GM23338 (cell line): ENCODE measurements at regions not wholly inside any gene's neighbourhood (a gene's known extent, or its start where the extent isn't known, plus 50 kb on each side); places are given as distances from the start of the nearest gene placed in this dataset.

ENCODE experiments used
- ATAC-seq: fragments of 200-7000 bp; cut with Tn5 transposase; 3 replicates; pipeline ENCODE4 v1.9.1; 2020
- DNase-seq: peaks from one replicate; pipeline ENCODE4 v3.0.0-alpha.2; 2015; ENCODE audit warnings: low spot score
- H2AFZ ChIP-seq: fragments of 200-600 bp; sonication (generic); 2 replicates; pipeline ENCODE4 v1.8.0; 2016; ENCODE audit warnings: antibody characterized with exemption, mild to moderate bottlenecking, moderate library complexity
- H3F3A ChIP-seq: fragments of 200-600 bp; sonication (generic); replicated peaks from 2 replicates; pipeline ENCODE4 v1.8.0; 2017; ENCODE audit warnings: antibody characterized with exemption, mixed run types, low read depth
- H3K27ac ChIP-seq: fragments of 200-600 bp; sonication (generic); 2 replicates; pipeline ENCODE4 v1.6.1; 2016; ENCODE audit warnings: low read depth
- H3K27me3 ChIP-seq: fragments of 200-600 bp; sonication (generic); 2 replicates; pipeline ENCODE4 v1.8.0; 2016; ENCODE audit warnings: mild to moderate bottlenecking, mixed run types, moderate library complexity; ENCODE audit not compliant: insufficient read depth
- H3K36me3 ChIP-seq: fragments of 200-600 bp; sonication (generic); 2 replicates; pipeline ENCODE4 v1.8.0; 2016; ENCODE audit warnings: mild to moderate bottlenecking; ENCODE audit not compliant: insufficient read depth
- H3K4me1 ChIP-seq: fragments of 200-600 bp; sonication (generic); 2 replicates; pipeline ENCODE4 v1.8.0; 2016; ENCODE audit warnings: mild to moderate bottlenecking, moderate library complexity; ENCODE audit not compliant: insufficient read depth
- H3K4me2 ChIP-seq: fragments of 200-600 bp; sonication (generic); 2 replicates; pipeline ENCODE4 v1.7.1; 2017; ENCODE audit warnings: mixed run types
- H3K4me3 ChIP-seq: fragments of 200-600 bp; sonication (generic); 2 replicates; pipeline ENCODE4 v1.6.1; 2016; ENCODE audit warnings: mixed run types
- H3K79me2 ChIP-seq: fragments of 200-600 bp; sonication (generic); replicated peaks from 2 replicates; pipeline ENCODE4 v1.8.0; 2017; ENCODE audit warnings: mild to moderate bottlenecking; ENCODE audit not compliant: insufficient read depth
- H3K9me2 ChIP-seq: fragments of 200-600 bp; sonication (generic); 2 replicates; pipeline ENCODE4 v1.8.0; 2017; ENCODE audit not compliant: insufficient read depth
- H4K20me1 ChIP-seq: fragments of 200-600 bp; sonication (generic); replicated peaks from 2 replicates; pipeline ENCODE4 v1.8.0; 2017; ENCODE audit warnings: mild to moderate bottlenecking; ENCODE audit not compliant: insufficient read depth
- H3K27ac Mint-ChIP-seq: 2 replicates; pipeline ENCODE4 v1.8.0; 2020; ENCODE audit warnings: inconsistent platforms, mild to moderate bottlenecking, moderate library complexity, mixed read lengths
- H3K27me3 Mint-ChIP-seq: 3 replicates; pipeline ENCODE4 v1.8.0; 2022; ENCODE audit warnings: low read depth, mild to moderate bottlenecking, moderate library complexity, mixed read lengths, inconsistent platforms; ENCODE audit not compliant: insufficient read depth, poor library complexity
- H3K36me3 Mint-ChIP-seq: 3 replicates; pipeline ENCODE4 v1.8.0; 2021; ENCODE audit warnings: low read depth, mild to moderate bottlenecking, inconsistent platforms, moderate library complexity, mixed read lengths
- H3K4me1 Mint-ChIP-seq: 3 replicates; pipeline ENCODE4 v1.8.0; 2020; ENCODE audit warnings: mild to moderate bottlenecking, inconsistent platforms, mixed read lengths
- H3K4me3 Mint-ChIP-seq: 3 replicates; pipeline ENCODE4 v1.8.0; 2021; ENCODE audit warnings: moderate library complexity, mild to moderate bottlenecking, inconsistent platforms, mixed read lengths
- H3K9me3 Mint-ChIP-seq: 3 replicates; pipeline ENCODE4 v1.8.0; 2020; ENCODE audit warnings: moderate library complexity, mild to moderate bottlenecking, inconsistent platforms, mixed read lengths
- CREB1 ChIP-seq: fragments of 250-450 bp; sonication (Bioruptor Pico); IDR thresholded peaks from 2 replicates; pipeline ENCODE4 v1.5.0; 2020; ENCODE audit warnings: low read depth, mild to moderate bottlenecking, moderate library complexity
- EZH2 ChIP-seq: fragments of 200-600 bp; sonication (generic); IDR thresholded peaks from one replicate; pipeline ENCODE4 v1.8.0; 2017; ENCODE audit warnings: antibody characterized with exemption, mild to moderate bottlenecking, low read depth; ENCODE audit not compliant: unreplicated experiment
- JUNB ChIP-seq: IDR thresholded peaks from one replicate; pipeline ENCODE4 v1.6.1; 2016; ENCODE audit warnings: antibody characterized with exemption; ENCODE audit not compliant: unreplicated experiment
- NANOG ChIP-seq: IDR thresholded peaks from 2 replicates; pipeline ENCODE4 v1.6.1; 2016; ENCODE audit warnings: antibody characterized with exemption, borderline replicate concordance
- STAT1 ChIP-seq: IDR thresholded peaks from one replicate; pipeline ENCODE4 v1.6.1; 2016; ENCODE audit warnings: antibody characterized with exemption; ENCODE audit not compliant: unreplicated experiment
- ZNF114 ChIP-seq: fragments of 250-450 bp; sonication (Bioruptor Pico); IDR thresholded peaks from 2 replicates; pipeline ENCODE4 v1.5.0; 2020; ENCODE audit warnings: mild to moderate bottlenecking, moderate library complexity
- ZNF331 ChIP-seq: fragments of 250-450 bp; sonication (Bioruptor Pico); IDR thresholded peaks from 2 replicates; pipeline ENCODE4 v1.5.0; 2020; ENCODE audit warnings: low read depth, mild to moderate bottlenecking, moderate library complexity
- ZNF462 ChIP-seq: fragments of 250-450 bp; sonication (Bioruptor Pico); IDR thresholded peaks from 2 replicates; pipeline ENCODE4 v1.5.0; 2020; ENCODE audit warnings: mild to moderate bottlenecking, moderate library complexity
- TF ChIP-seq, protein P1 (sequence below): IDR thresholded peaks from 2 replicates; pipeline ENCODE4 v1.6.1; 2016; ENCODE audit warnings: antibody characterized with exemption

DNA sequence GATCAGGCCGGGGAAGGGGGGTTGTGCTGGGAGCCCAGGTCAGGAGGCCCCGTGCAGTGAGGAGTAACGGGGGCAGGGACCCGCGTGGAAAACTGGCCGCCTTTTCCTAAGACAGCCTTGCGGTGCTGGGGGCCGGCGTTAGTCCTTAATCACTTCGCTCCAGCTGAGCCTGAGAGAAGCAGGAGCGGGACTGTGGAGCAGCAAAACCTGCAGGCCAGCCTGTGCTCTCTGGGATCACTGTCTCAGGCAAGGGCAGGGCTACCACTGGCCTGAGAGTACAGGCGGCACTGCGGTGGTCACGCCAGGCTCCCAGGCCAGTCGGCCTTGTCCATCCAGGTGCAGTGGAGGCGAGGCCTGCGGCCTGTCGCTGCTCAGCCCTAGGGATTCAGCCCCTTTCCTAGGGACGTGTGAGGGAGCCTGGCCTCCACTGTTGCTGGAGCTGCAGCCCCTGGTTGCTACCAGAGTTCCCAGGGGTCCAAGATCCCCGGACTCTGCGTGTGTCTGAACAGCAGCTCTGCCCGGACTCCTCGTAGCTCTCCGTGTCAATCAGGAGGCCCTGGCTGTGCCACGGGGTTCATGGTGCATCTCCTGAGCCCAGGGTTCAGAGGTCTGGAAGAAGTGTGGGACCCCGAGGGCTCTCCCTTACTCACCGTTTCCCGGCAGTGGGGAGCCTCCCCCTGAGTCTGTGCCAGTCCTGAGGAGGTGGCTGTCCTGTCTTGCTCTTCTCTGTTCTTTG, 2141.7 kb upstream of the TENM3 start:
- H3K27ac ChIP-seq = no peak overlapping the region
- peak; percentile 75 for ATAC-seq
- H3K9me3 Mint-ChIP-seq = no peaks in the 10 kb centered on the region
- peaks cover 8% of the 10 kb centered on the region for H3K4me1 Mint-ChIP-seq
- no peak overlapping the region for H3K27ac Mint-ChIP-seq
- no peaks in the 10 kb centered on the region for H3K79me2 ChIP-seq
- H3K9me2 ChIP-seq = no peaks in the 10 kb centered on the region
- H3F3A ChIP-seq = no peaks in the 10 kb centered on the region
- peak overlapping the region; percentile 30; the same call in 1 of the 2 replicates for H2AFZ ChIP-seq
- TF ChIP-seq STAT1 (no peak), ZNF462 (CRISPR knock-in tag) (no peak), CREB1 (CRISPR knock-in tag) (no peak), JUNB (no peak), ZNF114 (no peak), ZNF331 (CRISPR knock-in tag) (no peak), NANOG (no peak), EZH2 (no peak)
- TF ChIP-seq, protein P1, sequence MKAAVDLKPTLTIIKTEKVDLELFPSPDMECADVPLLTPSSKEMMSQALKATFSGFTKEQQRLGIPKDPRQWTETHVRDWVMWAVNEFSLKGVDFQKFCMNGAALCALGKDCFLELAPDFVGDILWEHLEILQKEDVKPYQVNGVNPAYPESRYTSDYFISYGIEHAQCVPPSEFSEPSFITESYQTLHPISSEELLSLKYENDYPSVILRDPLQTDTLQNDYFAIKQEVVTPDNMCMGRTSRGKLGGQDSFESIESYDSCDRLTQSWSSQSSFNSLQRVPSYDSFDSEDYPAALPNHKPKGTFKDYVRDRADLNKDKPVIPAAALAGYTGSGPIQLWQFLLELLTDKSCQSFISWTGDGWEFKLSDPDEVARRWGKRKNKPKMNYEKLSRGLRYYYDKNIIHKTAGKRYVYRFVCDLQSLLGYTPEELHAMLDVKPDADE = no peak
- no peaks in the 10 kb centered on the region for H3K27me3 Mint-ChIP-seq
- DNase-seq = no peak
- H3K4me3 Mint-ChIP-seq = no peak overlapping the region
- no peak overlapping the region for H3K4me3 ChIP-seq
- H3K4me1 ChIP-seq = peaks cover 12% of the 10 kb centered on the region; the same call in 1 of the 2 replicates
- H4K20me1 ChIP-seq = no peaks in the 10 kb centered on the region
- no peaks in the 10 kb centered on the region for H3K36me3 ChIP-seq
- no peaks in the 10 kb centered on the region for H3K36me3 Mint-ChIP-seq
- H3K27me3 ChIP-seq = no peaks in the 10 kb centered on the region
- no peak overlapping the region for H3K4me2 ChIP-seq
